ENCODE measurements at regions not wholly inside any gene's neighbourhood (a gene's known extent, or its start where the extent isn't known, plus 50 kb on each side); places are given as distances from the start of the nearest gene placed in this dataset.
"Not testable (repeated sequence)": the region's sequence is repeated elsewhere in the genome, so short reads cannot be mapped to it uniquely, and the experiment has no call there.

- Mint-ChIP-seq H3K4me1 (peaks cover 26% of the 10 kb centered on the region), H3K27ac (no peak overlapping the region), H3K4me3 (no peak overlapping the region), H3K36me3 (no peaks in the 10 kb centered on the region), H3K9me3 (no peaks in the 10 kb centered on the region)
- DNase-seq (ENCODE audit: low spot score in 2 of 2) (no peak), ATAC-seq (no peak)
These were observed 70.1 kb upstream of the TAB2 start for GRCh38 chr6:149247385-149247763.

- H3K4me3 Mint-ChIP-seq, result not testable (repeated sequence)
- peaks cover 31% of the 10 kb centered on the region for H3K4me1 Mint-ChIP-seq
These were observed 69.2 kb upstream of the TAB2 start for GRCh38 chr6:149248263-149248662.

GRCh38 chr6:149248693-149249369 is 68.7 kb upstream of the TAB2 start:
- ATAC-seq (peak; percentile 70), DNase-seq (ENCODE audit: low spot score in 2 of 2) (no peak)
- no peaks in the 10 kb centered on the region for H3K36me3 Mint-ChIP-seq
- H3K4me3 Mint-ChIP-seq, result peak overlapping the region; percentile 3
- no peaks in the 10 kb centered on the region for H3K9me3 Mint-ChIP-seq
- H3K27ac Mint-ChIP-seq, result peak overlapping the region; percentile 53
- H3K4me1 Mint-ChIP-seq, result peaks cover 31% of the 10 kb centered on the region

More at GRCh38 chr6:149248263-149248662, 69.2 kb upstream of the TAB2 start:
- H3K27ac Mint-ChIP-seq, result peak overlapping the region; percentile 53
- DNase-seq (ENCODE audit: low spot score in 2 of 2); H3K36me3 Mint-ChIP-seq; ATAC-seq; H3K9me3 Mint-ChIP-seq: not testable (repeated sequence)

GRCh38 chr6:149249370-149250357 is 67.8 kb upstream of the TAB2 start:
- Mint-ChIP-seq H3K27ac (peak overlapping the region; percentile 53), H3K9me3 (no peaks in the 10 kb centered on the region), H3K36me3 (no peaks in the 10 kb centered on the region), H3K4me3 (peak overlapping the region; percentile 3), H3K4me1 (peaks cover 31% of the 10 kb centered on the region)
- DNase-seq (ENCODE audit: low spot score in 2 of 2) (no peak), ATAC-seq (no peak)

GRCh38 chr6:149250951-149251350 is 66.6 kb upstream of the TAB2 start:
- H3K4me3 Mint-ChIP-seq, result no peak overlapping the region
- DNase-seq (ENCODE audit: low spot score in 2 of 2) (no peak), ATAC-seq (no peak)
- H3K9me3 Mint-ChIP-seq, result no peaks in the 10 kb centered on the region
- H3K27ac Mint-ChIP-seq, result no peak overlapping the region
- no peaks in the 10 kb centered on the region for H3K36me3 Mint-ChIP-seq
- peaks cover 31% of the 10 kb centered on the region for H3K4me1 Mint-ChIP-seq

GRCh38 chr6:149252622-149253021 is 64.9 kb upstream of the TAB2 start:
- DNase-seq (ENCODE audit: low spot score in 2 of 2), result no peak
- H3K4me3 Mint-ChIP-seq, result no peak overlapping the region
- no peak overlapping the region for H3K27ac Mint-ChIP-seq
- H3K4me1 Mint-ChIP-seq, result peaks cover 31% of the 10 kb centered on the region
- no peak for ATAC-seq
- no peaks in the 10 kb centered on the region for H3K36me3 Mint-ChIP-seq
- no peaks in the 10 kb centered on the region for H3K9me3 Mint-ChIP-seq

- no peak for ATAC-seq
These were observed 63.3 kb upstream of the TAB2 start for GRCh38 chr6:149254253-149254652.

GRCh38 chr6:149259753-149260152 is 57.8 kb upstream of the TAB2 start:
- no peaks in the 10 kb centered on the region for H3K9me3 Mint-ChIP-seq
- peaks cover 4% of the 10 kb centered on the region for H3K4me1 Mint-ChIP-seq
- H3K27ac Mint-ChIP-seq, result no peak overlapping the region
- H3K4me3 Mint-ChIP-seq, result no peak overlapping the region
- no peak for ATAC-seq
- no peaks in the 10 kb centered on the region for H3K36me3 Mint-ChIP-seq
- no peak for DNase-seq (ENCODE audit: low spot score in 2 of 2)

More at GRCh38 chr6:149254253-149254652, 63.3 kb upstream of the TAB2 start:
- Mint-ChIP-seq H3K36me3 (no peaks in the 10 kb centered on the region), H3K27ac (no peak overlapping the region), H3K4me1 (peaks cover 19% of the 10 kb centered on the region), H3K9me3 (no peaks in the 10 kb centered on the region), H3K4me3 (no peak overlapping the region)
- no peak for DNase-seq (ENCODE audit: low spot score in 2 of 2)

- Mint-ChIP-seq H3K9me3 (no peaks in the 10 kb centered on the region), H3K27ac (no peak overlapping the region), H3K4me1 (peaks cover 6% of the 10 kb centered on the region), H3K36me3 (no peaks in the 10 kb centered on the region), H3K4me3 (no peak overlapping the region)
- no peak for DNase-seq (ENCODE audit: low spot score in 2 of 2)
- no peak for ATAC-seq
These were observed 57.2 kb upstream of the TAB2 start for GRCh38 chr6:149260214-149260874.

- peaks cover 6% of the 10 kb centered on the region for H3K4me1 Mint-ChIP-seq
- H3K9me3 Mint-ChIP-seq, result no peaks in the 10 kb centered on the region
- DNase-seq (ENCODE audit: low spot score in 2 of 2) (no peak), ATAC-seq (no peak)
- no peaks in the 10 kb centered on the region for H3K36me3 Mint-ChIP-seq
- H3K27ac Mint-ChIP-seq, result no peak overlapping the region
- no peak overlapping the region for H3K4me3 Mint-ChIP-seq
These were observed 56.0 kb upstream of the TAB2 start for GRCh38 chr6:149261364-149262040.

- H3K27ac Mint-ChIP-seq, result no peak overlapping the region
- H3K4me3 Mint-ChIP-seq, result no peak overlapping the region
- DNase-seq (ENCODE audit: low spot score in 2 of 2), result no peak
- ATAC-seq, result no peak
- peaks cover 11% of the 10 kb centered on the region for H3K4me1 Mint-ChIP-seq
- H3K36me3 Mint-ChIP-seq, result no peaks in the 10 kb centered on the region
- H3K9me3 Mint-ChIP-seq, result no peaks in the 10 kb centered on the region
These were observed 54.2 kb upstream of the TAB2 start for GRCh38 chr6:149263321-149263720.

GRCh38 chr6:149264629-149265028 is 52.9 kb upstream of the TAB2 start:
- Mint-ChIP-seq H3K9me3 (no peaks in the 10 kb centered on the region), H3K4me3 (no peak overlapping the region), H3K4me1 (peaks cover 11% of the 10 kb centered on the region), H3K27ac (no peak overlapping the region), H3K36me3 (no peaks in the 10 kb centered on the region)
- DNase-seq (ENCODE audit: low spot score in 2 of 2) (no peak), ATAC-seq (no peak)

GRCh38 chr6:149265945-149266344 is 51.6 kb upstream of the TAB2 start:
- no peak for ATAC-seq
- Mint-ChIP-seq H3K4me1 (peaks cover 14% of the 10 kb centered on the region), H3K4me3 (no peak overlapping the region)

GRCh38 chr6:149266659-149267058 is 50.9 kb upstream of the TAB2 start:
- ATAC-seq (no peak), DNase-seq (ENCODE audit: low spot score in 2 of 2) (no peak)
- Mint-ChIP-seq H3K4me3 (no peak overlapping the region), H3K9me3 (no peaks in the 10 kb centered on the region), H3K27ac (no peak overlapping the region), H3K4me1 (peaks cover 22% of the 10 kb centered on the region), H3K36me3 (peaks cover 2% of the 10 kb centered on the region)

More at GRCh38 chr6:149265945-149266344, 51.6 kb upstream of the TAB2 start:
- no peaks in the 10 kb centered on the region for H3K9me3 Mint-ChIP-seq
- H3K36me3 Mint-ChIP-seq, result no peaks in the 10 kb centered on the region
- no peak for DNase-seq (ENCODE audit: low spot score in 2 of 2)
- no peak overlapping the region for H3K27ac Mint-ChIP-seq

- DNase-seq (ENCODE audit: low spot score in 2 of 2) (no peak), ATAC-seq (no peak)
- Mint-ChIP-seq H3K4me1 (peaks cover 26% of the 10 kb centered on the region), H3K4me3 (no peak overlapping the region), H3K36me3 (peaks cover 6% of the 10 kb centered on the region), H3K27ac (no peak overlapping the region), H3K9me3 (no peaks in the 10 kb centered on the region)
These were observed 50.4 kb upstream of the TAB2 start for GRCh38 chr6:149267072-149267471.

All from stimulated activated effector memory CD8-positive, alpha-beta T cell treated with anti-CD3 and anti-CD28 coated beads, Interleukin-12 subunit alpha, Interleukin-12 subunit beta, amount 100 ng/mL, for 72 hours (primary cell).